A673 (cell line): ENCODE measurements at regions not wholly inside any gene's neighbourhood (a gene's known extent, or its start where the extent isn't known, plus 50 kb on each side); places are given as distances from the start of the nearest gene placed in this dataset.

Experiments
- BruUV-seq: library from RNA; stranded (reverse); fragments of 400-500 nt; replicated peaks from 2 replicates; lab custom pipeline; 2021; lab: Mats Ljungman, UMichigan
- CTCF ChIA-PET: fragments of 300-600 bp; sonication (Branson Sonifier 250); formaldehyde crosslinking; loops from one replicate; lab custom pipeline; 2022; ENCODE audit warnings: antibody characterized with exemption; lab: Charles Lee
- POLR2A ChIA-PET: fragments of 300-600 bp; sonication (Branson Sonifier 250); formaldehyde crosslinking; loops from one replicate; lab custom pipeline; 2022; ENCODE audit warnings: antibody characterized with exemption; ENCODE audit not compliant: low non-redundant PET; lab: Charles Lee
- DNase-seq: peaks from one replicate; pipeline ENCODE4 v3.0.0-alpha.2; 2015; ENCODE audit warnings: low spot score
- H3K27ac ChIP-seq: fragments of 200-600 bp; sonication (generic); 2 replicates; pipeline ENCODE4 v1.5.1; 2016; ENCODE audit warnings: mixed run types, low read depth, mild to moderate bottlenecking, mixed read lengths, antibody characterized with exemption, low read length; ENCODE audit not compliant: poor library complexity, severe bottlenecking
- H3K27me3 ChIP-seq: fragments of 200-600 bp; sonication (generic); replicated peaks from 2 replicates; pipeline ENCODE4 v1.6.1; 2017; ENCODE audit warnings: mixed run types, low read depth, mild to moderate bottlenecking, mixed read lengths, antibody characterized with exemption, low read length; ENCODE audit not compliant: insufficient read depth, poor library complexity
- H3K36me3 ChIP-seq: fragments of 200-600 bp; sonication (generic); 2 replicates; pipeline ENCODE4 v1.6.1; 2016; ENCODE audit warnings: mixed run types, mild to moderate bottlenecking, mixed read lengths, antibody characterized with exemption, low read length; ENCODE audit not compliant: insufficient read depth, poor library complexity, severe bottlenecking
- H3K4me1 ChIP-seq: fragments of 200-600 bp; sonication (generic); 2 replicates; pipeline ENCODE4 v1.6.1; 2017; ENCODE audit warnings: mixed run types, mild to moderate bottlenecking, mixed read lengths, antibody characterized with exemption, low read length; ENCODE audit not compliant: insufficient read depth, poor library complexity, severe bottlenecking
- H3K4me3 ChIP-seq: fragments of 200-600 bp; sonication (generic); 2 replicates; pipeline ENCODE4 v1.5.1; 2016; ENCODE audit warnings: low read depth, mixed run types, mild to moderate bottlenecking, mixed read lengths, low read length; ENCODE audit not compliant: poor library complexity, severe bottlenecking
- H3K9me3 ChIP-seq: fragments of 200-600 bp; sonication (generic); 2 replicates; pipeline ENCODE4 v1.6.1; 2016; ENCODE audit warnings: mixed run types, low read depth, mild to moderate bottlenecking, mixed read lengths, antibody characterized with exemption, low read length; ENCODE audit not compliant: poor library complexity, severe bottlenecking
- CTCF ChIP-seq: fragments of 300-800, 200-600 bp; sonication (generic); conservative IDR thresholded peaks from 2 replicates; pipeline ENCODE4 v1.5.1; 2017; ENCODE audit warnings: low read depth, mild to moderate bottlenecking, antibody characterized with exemption, low read length, moderate library complexity, mixed read lengths
- EZH2 ChIP-seq: fragments of 200-600 bp; sonication (generic); IDR thresholded peaks from 2 replicates; pipeline ENCODE4 v1.6.1; 2017; ENCODE audit warnings: borderline replicate concordance, low read depth, mild to moderate bottlenecking, mixed read lengths, antibody characterized with exemption, low read length; ENCODE audit not compliant: poor library complexity, severe bottlenecking
- intact Hi-C: fragments of 100-400 bp; cut with micrococcal nuclease; formaldehyde crosslinking; loops from one replicate; pipeline ENCODE4 v1.10.0; 2022; ENCODE audit not compliant: unreplicated experiment

GRCh38 chr7:33760146-33760545 lies 145.2 kb upstream of the BMPER start:
- POLR2A ChIA-PET, result no interaction called here
- DNase-seq, result no peak
- CTCF ChIA-PET, result no interaction called here
- intact Hi-C loops, result no loop called here
- Histone ChIP-seq H3K4me1 (peaks cover 31% of the 10 kb centered on the region), H3K36me3 (no peaks in the 10 kb centered on the region), H3K27ac (no peak overlapping the region), H3K27me3 (no peaks in the 10 kb centered on the region), H3K4me3 (no peak overlapping the region), H3K9me3 (no peaks in the 10 kb centered on the region)
- no TSS peak for BruUV-seq
- TF ChIP-seq EZH2 (no peak), CTCF (no peak)

GRCh38 chr7:33760834-33761233 lies 144.5 kb upstream of the BMPER start:
- Histone ChIP-seq H3K9me3 (no peaks in the 10 kb centered on the region), H3K27ac (peak overlapping the region; percentile 41), H3K4me3 (no peak overlapping the region), H3K36me3 (no peaks in the 10 kb centered on the region), H3K4me1 (peaks cover 28% of the 10 kb centered on the region), H3K27me3 (no peaks in the 10 kb centered on the region)
- intact Hi-C loops, result no loop called here
- no peak for DNase-seq
- TF ChIP-seq CTCF (no peak), EZH2 (no peak)
- no TSS peak for BruUV-seq
- ChIA-PET POLR2A (no interaction called here), CTCF (no interaction called here)

- ChIA-PET POLR2A (no interaction called here), CTCF (no interaction called here)
- intact Hi-C loops, result no loop called here
- Histone ChIP-seq H3K36me3 (no peaks in the 10 kb centered on the region), H3K9me3 (no peaks in the 10 kb centered on the region), H3K27ac (peak overlapping the region; percentile 41), H3K4me3 (no peak overlapping the region), H3K27me3 (no peaks in the 10 kb centered on the region), H3K4me1 (peaks cover 28% of the 10 kb centered on the region)
- DNase-seq, result peak; percentile 27
- no TSS peak for BruUV-seq
- TF ChIP-seq EZH2 (no peak), CTCF (no peak)
Observed at GRCh38 chr7:33761449-33762080, 143.8 kb upstream of the BMPER start.
